NCI-H2171 treated with DMSO at 0.1 percent for 48 hours (cell line): ENCODE measurements at regions not wholly inside any gene's neighbourhood (a gene's known extent, or its start where the extent isn't known, plus 50 kb on each side); places are given as distances from the start of the nearest gene placed in this dataset.
"Not testable (repeated sequence)": the region's sequence is repeated elsewhere in the genome, so short reads cannot be mapped to it uniquely, and the experiment has no call there.

Experiments used
- DNase-seq: peaks from one replicate; lab custom pipeline; 2025; lab: John Stamatoyannopoulos, UW

- DNase-seq = no peak
These were observed 112.5 kb upstream of the NBPF11 start for GRCh38 chr1:148264374-148265276.

DNA sequence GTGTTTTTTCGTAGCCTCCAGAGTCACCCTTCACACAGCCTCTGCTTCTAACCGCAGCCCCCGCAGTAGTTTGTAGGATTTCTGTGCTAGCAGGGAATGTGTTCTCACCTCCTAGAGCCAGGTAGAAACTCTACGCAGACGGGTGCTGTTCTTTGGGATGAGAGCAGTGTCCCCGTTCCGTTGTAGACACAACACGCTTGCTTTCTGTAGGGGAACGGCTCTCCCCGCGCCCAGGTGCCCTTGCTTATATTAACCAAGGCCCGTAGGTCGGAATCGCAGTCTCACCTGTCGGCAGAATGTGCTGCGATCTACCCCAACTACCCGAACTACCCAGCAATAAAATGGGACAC is 111.8 kb upstream of the NBPF11 start:
- DNase-seq = no peak

GRCh38 chr1:148263128-148263905 is 111.2 kb upstream of the NBPF11 start:
- no peak for DNase-seq

DNA sequence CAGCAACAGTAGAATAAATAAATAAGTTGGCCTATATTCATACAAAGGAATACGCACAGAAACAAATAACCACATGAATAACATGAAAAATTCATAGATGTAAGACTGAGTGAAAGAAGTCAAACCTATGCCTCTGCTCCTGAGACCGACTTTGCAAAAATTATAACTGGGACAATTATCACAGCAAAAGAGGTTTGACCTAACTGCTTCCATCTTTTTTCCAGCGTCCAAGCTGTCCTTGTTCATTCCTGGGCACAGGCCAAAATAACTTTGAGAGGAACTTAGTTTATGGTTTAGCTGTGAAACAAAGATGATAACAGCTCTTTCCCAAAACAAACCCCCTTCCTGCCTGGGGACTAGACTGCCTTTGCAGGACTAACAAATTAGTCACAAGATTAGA is 109.6 kb upstream of the NBPF11 start:
- DNase-seq = not testable (repeated sequence)

DNA sequence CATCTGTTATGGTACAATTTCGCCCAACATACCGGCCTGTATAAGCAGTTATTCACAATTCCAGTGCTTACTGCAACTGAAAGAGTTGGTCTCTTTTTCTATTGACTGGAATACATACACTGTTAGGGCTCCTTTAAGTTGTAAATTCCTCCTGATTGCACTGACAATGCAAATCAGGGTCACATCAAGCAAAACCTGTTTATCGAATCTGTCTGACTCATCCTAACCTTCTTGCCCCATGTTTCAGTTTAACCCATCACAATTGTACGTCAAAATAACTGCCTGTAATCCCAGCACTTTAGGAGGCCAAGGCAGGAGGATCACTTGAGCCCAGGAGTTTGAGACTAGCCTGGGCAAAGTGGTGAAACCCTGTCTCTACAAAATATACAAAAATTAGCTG is 105.8 kb upstream of the NBPF11 start:
- DNase-seq = not testable (repeated sequence)

DNA sequence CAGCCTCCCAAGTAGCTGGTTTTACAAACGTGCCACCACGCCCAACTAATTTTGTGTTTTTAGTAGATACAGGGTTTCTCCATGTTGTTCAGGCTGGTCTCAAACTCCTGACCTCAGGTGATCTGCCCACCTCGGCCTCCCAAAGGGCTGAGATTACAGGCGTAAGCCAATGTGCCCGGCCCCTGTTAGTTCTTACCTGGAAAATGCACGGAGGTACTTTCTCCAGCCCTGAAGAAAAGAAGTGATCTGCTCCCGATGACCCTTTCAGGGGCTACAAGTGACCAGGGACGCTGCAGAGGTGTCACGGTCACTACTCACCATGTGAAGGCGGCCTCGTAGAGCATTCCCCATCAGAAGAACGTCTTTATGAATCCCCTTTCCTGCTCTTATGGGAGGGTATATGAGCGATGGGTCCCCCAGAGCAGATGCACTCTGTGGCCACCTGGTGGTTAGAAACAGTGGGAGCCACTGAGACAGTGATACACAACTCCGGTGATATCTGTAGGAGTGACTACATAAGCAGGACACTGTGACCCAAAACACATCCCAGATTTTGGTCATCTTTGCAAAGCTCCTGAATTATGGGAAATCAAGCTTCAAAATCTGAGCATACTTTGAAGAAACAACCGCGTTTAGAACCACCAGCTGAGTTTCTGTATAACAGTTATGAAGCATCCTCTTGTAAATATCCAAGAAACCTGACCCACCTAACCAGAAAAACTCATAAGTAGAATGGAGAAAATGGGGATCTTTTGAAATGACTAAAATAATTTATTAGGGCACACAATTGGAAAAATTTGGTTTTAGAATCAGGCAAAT is 102.7 kb upstream of the NBPF11 start:
- DNase-seq = not testable (repeated sequence)

DNA sequence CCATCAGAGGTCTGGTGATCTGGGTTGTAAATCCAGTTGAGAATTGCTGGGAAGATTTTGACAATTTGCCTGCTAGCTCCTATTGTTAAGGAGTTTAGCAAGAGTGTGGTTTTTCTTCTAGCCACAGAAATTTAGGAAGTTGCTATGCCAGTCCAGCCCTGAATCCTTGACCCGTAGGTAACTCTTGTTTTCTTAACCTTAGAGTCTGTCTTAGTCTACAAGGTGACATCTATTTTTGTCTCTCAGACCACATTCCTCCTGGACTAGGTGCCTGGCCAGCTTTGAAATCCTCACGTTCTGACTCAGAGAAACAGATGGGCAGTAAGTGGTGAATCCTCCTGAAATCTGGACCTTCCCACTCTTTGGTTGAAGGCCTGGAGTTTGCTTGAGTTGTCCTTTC is 101.7 kb upstream of the NBPF11 start:
- not testable (repeated sequence) for DNase-seq

DNA sequence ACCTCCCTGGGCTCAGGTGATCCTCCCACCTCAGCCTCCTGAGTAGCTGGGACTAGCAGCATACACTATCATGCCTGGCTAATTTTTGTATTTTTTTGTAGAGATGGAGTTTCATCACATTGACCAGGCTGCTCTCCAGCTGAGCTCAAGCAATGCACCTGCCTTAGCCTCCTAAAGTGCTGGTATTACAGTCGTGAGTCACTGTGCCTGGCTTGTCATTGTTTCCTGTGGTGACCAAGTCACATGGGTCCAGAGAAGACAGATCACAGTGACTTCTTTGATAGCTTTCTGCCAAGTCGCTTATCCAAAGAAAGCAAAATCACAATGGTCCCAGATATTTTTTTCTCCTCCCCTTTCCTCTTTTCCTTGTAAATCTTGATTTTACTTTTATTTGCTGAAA is 96.7 kb upstream of the NBPF11 start:
- not testable (repeated sequence) for DNase-seq

- not testable (repeated sequence) for DNase-seq
These were observed 94.3 kb upstream of the NBPF11 start for GRCh38 chr1:148246258-148246861.

GRCh38 chr1:148245843-148246242 is 93.8 kb upstream of the NBPF11 start:
- DNase-seq = not testable (repeated sequence)

GRCh38 chr1:148245443-148245842 is 93.4 kb upstream of the NBPF11 start:
- not testable (repeated sequence) for DNase-seq

- not testable (repeated sequence) for DNase-seq
These were observed 81.2 kb upstream of the NBPF11 start for GRCh38 chr1:148233250-148233649.

GRCh38 chr1:148228846-148229245 is 76.8 kb upstream of the NBPF11 start:
- DNase-seq = not testable (repeated sequence)

GRCh38 chr1:148222399-148223159 is 70.5 kb upstream of the NBPF11 start:
- not testable (repeated sequence) for DNase-seq

GRCh38 chr1:148221593-148221992 is 69.5 kb upstream of the NBPF11 start:
- not testable (repeated sequence) for DNase-seq

DNA sequence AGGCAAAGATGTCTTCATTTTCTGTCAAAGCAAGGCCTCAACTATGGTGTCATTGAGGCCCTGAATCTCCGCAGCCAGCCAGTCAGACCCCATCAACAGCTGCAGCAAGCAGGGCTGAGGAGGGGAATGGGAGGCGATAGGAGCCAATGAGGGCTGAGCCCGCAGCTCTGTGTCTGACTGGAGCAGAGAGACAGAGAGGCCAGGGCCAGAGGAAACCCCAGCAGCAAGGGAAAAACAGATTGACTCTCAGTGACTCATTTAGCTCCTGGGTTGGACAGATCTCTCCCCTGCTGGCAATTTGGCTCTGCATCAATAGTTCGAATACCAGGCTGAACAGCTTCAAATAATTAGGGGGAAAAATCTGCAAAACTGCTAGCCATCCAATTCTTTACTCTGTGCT is 67.1 kb upstream of the NBPF11 start:
- not testable (repeated sequence) for DNase-seq

DNA sequence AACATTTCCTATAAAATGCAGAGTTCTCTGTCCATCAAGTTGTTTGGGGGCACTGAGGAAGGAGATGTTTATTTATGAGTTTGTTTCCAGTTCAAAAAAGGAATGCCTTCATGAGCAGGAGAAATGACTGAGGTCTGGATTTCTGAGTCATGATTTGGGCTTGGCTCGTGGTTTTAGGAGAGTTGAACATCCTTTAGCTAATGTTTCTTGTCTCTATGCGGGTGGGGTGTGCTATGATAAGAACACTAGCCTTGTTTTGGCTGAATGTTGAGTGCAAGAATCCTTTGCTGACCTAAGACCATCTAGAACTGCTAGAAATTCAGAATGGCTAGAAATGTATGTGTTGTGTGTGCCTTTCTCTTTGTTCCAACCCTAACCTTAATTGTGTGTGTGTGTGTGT is 59.1 kb upstream of the NBPF11 start:
- not testable (repeated sequence) for DNase-seq

GRCh38 chr1:148210624-148211023 is 58.5 kb upstream of the NBPF11 start:
- DNase-seq = not testable (repeated sequence)

GRCh38 chr1:148210166-148210565 is 58.1 kb upstream of the NBPF11 start:
- not testable (repeated sequence) for DNase-seq

GRCh38 chr1:148202013-148202412 is 49.9 kb upstream of the NBPF11 start:
- not testable (repeated sequence) for DNase-seq
